ENCODE measurements at regions not wholly inside any gene's neighbourhood (a gene's known extent, or its start where the extent isn't known, plus 50 kb on each side); places are given as distances from the start of the nearest gene placed in this dataset.

DNA sequence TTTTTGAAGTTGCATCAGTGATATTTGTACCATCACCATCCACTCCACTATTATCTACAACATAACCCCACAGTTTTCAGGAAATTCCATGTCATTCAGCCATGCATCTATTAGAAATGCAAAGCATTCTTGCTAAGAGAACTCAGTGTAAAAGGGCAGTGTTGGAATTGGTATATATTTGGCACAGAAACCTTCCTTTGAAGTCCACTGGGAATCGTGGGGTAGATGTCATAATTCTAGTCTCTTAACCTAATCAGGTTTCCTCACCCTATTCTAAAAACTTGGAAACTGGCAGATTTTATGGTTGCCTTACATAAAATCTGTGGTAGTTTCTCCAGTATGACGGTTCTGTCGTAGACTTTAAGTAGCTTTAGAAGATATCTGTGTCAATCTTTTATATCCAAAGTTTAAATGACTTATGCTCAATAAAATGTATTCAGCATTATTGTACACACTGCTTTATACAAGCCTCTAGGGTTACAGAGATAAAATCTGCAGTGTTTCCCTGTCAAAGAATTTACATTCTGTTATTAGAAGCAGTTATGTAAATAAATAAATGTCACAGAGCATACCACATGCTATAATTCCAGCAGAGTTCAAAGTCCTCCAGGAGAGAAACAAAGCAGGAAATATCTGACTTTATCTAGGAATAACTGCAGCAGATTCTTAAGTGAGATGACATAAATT is 704.4 kb upstream of the CELF2 start:
- no peaks in the 10 kb centered on the region for H3K36me3 ChIP-seq (ENCODE audit: insufficient read depth, low read length)
- no peak for ATAC-seq (ENCODE audit: poor library complexity)
- H3K4me3 ChIP-seq (ENCODE audit: low read length), result no peak overlapping the region
- ChIA-PET CTCF (no interaction called here), POLR2A (no interaction called here)
- peaks cover 11% of the 10 kb centered on the region for H3K27me3 Mint-ChIP-seq
- no peaks in the 10 kb centered on the region for H3K27me3 ChIP-seq (ENCODE audit: control insufficient read depth in 1 of 2, insufficient read depth in 2 of 2, low read length in 2 of 2)
- intact Hi-C loops (cut with DNase I, micrococcal nuclease), result no loop called here
- H3K27ac ChIP-seq (ENCODE audit: low read depth in 1 of 2, low read length in 2 of 2), result no peak overlapping the region
- no peaks in the 10 kb centered on the region for H3K4me1 ChIP-seq (ENCODE audit: insufficient read depth, low read length)
- H3K4me1 Mint-ChIP-seq (ENCODE audit: low read depth), result no peaks in the 10 kb centered on the region
- no peaks in the 10 kb centered on the region for H3K9me3 ChIP-seq (ENCODE audit: control insufficient read depth in 1 of 2, insufficient read depth in 1 of 2, low read length in 2 of 2)
- TF ChIP-seq, protein P1, sequence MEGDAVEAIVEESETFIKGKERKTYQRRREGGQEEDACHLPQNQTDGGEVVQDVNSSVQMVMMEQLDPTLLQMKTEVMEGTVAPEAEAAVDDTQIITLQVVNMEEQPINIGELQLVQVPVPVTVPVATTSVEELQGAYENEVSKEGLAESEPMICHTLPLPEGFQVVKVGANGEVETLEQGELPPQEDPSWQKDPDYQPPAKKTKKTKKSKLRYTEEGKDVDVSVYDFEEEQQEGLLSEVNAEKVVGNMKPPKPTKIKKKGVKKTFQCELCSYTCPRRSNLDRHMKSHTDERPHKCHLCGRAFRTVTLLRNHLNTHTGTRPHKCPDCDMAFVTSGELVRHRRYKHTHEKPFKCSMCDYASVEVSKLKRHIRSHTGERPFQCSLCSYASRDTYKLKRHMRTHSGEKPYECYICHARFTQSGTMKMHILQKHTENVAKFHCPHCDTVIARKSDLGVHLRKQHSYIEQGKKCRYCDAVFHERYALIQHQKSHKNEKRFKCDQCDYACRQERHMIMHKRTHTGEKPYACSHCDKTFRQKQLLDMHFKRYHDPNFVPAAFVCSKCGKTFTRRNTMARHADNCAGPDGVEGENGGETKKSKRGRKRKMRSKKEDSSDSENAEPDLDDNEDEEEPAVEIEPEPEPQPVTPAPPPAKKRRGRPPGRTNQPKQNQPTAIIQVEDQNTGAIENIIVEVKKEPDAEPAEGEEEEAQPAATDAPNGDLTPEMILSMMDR (IDR thresholded peaks at IDR 0.05), result no peak
- H3K27ac Mint-ChIP-seq, result no peak overlapping the region
- H3K36me3 Mint-ChIP-seq (ENCODE audit: low read depth), result no peaks in the 10 kb centered on the region
- H3K4me3 Mint-ChIP-seq, result no peak overlapping the region
- DNase-seq, result no peak
- no peaks in the 10 kb centered on the region for H3K9me3 Mint-ChIP-seq

DNA sequence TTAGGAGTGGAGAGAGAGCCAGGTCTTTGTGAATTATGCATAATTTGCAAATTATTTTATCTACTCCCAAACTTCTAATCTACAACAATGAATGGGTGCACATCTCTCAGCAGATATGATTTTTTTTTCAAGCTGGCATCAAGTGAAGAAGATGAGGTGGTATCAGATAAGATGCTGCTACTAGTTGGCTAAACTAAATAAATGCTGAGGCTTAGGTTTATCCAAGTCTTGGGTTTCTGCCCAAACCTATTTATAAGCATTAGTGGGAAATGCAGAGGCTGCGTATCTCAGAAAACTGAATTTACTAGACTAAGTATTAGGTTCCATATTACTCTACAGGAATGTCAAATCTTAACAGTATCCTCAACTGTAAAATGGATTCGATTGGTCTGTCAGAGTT is 703.0 kb upstream of the CELF2 start:
- no peak overlapping the region for H3K4me3 Mint-ChIP-seq
- H3K36me3 ChIP-seq (ENCODE audit: insufficient read depth, low read length), result no peaks in the 10 kb centered on the region
- no peaks in the 10 kb centered on the region for H3K36me3 Mint-ChIP-seq (ENCODE audit: low read depth)

GRCh38 chr10:10315989-10316388 is 701.7 kb upstream of the CELF2 start:
- no peak overlapping the region for H3K4me3 ChIP-seq (ENCODE audit: low read length)
- no peaks in the 10 kb centered on the region for H3K36me3 ChIP-seq (ENCODE audit: insufficient read depth, low read length)
- CTCF ChIA-PET, result no interaction called here
- Mint-ChIP-seq H3K9me3 (no peaks in the 10 kb centered on the region), H3K27ac (no peak overlapping the region), H3K4me1 (ENCODE audit: low read depth) (no peaks in the 10 kb centered on the region), H3K4me3 (no peak overlapping the region), H3K27me3 (peaks cover 7% of the 10 kb centered on the region), H3K36me3 (ENCODE audit: low read depth) (no peaks in the 10 kb centered on the region)
- intact Hi-C loops (cut with DNase I, micrococcal nuclease), result no loop called here
- no peak overlapping the region for H3K27ac ChIP-seq (ENCODE audit: low read depth in 1 of 2, low read length in 2 of 2)
- POLR2A ChIA-PET, result no interaction called here
- no peaks in the 10 kb centered on the region for H3K27me3 ChIP-seq (ENCODE audit: control insufficient read depth in 1 of 2, insufficient read depth in 2 of 2, low read length in 2 of 2)
- H3K4me1 ChIP-seq (ENCODE audit: insufficient read depth, low read length), result no peaks in the 10 kb centered on the region
- ATAC-seq (ENCODE audit: poor library complexity) (no peak), DNase-seq (no peak)
- TF ChIP-seq, protein P1 (IDR thresholded peaks at IDR 0.05), result no peak
- H3K9me3 ChIP-seq (ENCODE audit: control insufficient read depth in 1 of 2, insufficient read depth in 1 of 2, low read length in 2 of 2), result no peaks in the 10 kb centered on the region

More for the DNA sequence above, 703.0 kb upstream of the CELF2 start:
- H3K27me3 Mint-ChIP-seq, result peaks cover 11% of the 10 kb centered on the region
- no peak for ATAC-seq (ENCODE audit: poor library complexity)
- ChIA-PET POLR2A (no interaction called here), CTCF (no interaction called here)
- H3K9me3 Mint-ChIP-seq, result no peaks in the 10 kb centered on the region
- no peaks in the 10 kb centered on the region for H3K4me1 ChIP-seq (ENCODE audit: insufficient read depth, low read length)
- H3K4me1 Mint-ChIP-seq (ENCODE audit: low read depth), result no peaks in the 10 kb centered on the region
- no peaks in the 10 kb centered on the region for H3K27me3 ChIP-seq (ENCODE audit: control insufficient read depth in 1 of 2, insufficient read depth in 2 of 2, low read length in 2 of 2)
- H3K27ac Mint-ChIP-seq, result no peak overlapping the region
- no peak overlapping the region for H3K4me3 ChIP-seq (ENCODE audit: low read length)
- TF ChIP-seq, protein P1 (IDR thresholded peaks at IDR 0.05), result no peak
- H3K27ac ChIP-seq (ENCODE audit: low read depth in 1 of 2, low read length in 2 of 2), result no peak overlapping the region
- intact Hi-C loops (cut with DNase I, micrococcal nuclease), result no loop called here
- H3K9me3 ChIP-seq (ENCODE audit: control insufficient read depth in 1 of 2, insufficient read depth in 1 of 2, low read length in 2 of 2), result no peaks in the 10 kb centered on the region
- DNase-seq, result no peak

Data from CD4-positive, alpha-beta T cell (primary cell).